ENCODE measurements at regions not wholly inside any gene's neighbourhood (a gene's known extent, or its start where the extent isn't known, plus 50 kb on each side); places are given as distances from the start of the nearest gene placed in this dataset.

GRCh38 chr11:110038201-110038600 is 55.0 kb upstream of the ZC3H12C start:
- Histone ChIP-seq H3K4me1 (no peaks in the 10 kb centered on the region), H3K36me3 (no peaks in the 10 kb centered on the region), H3K27ac (no peak overlapping the region), H3K9me3 (no peaks in the 10 kb centered on the region), H3K27me3 (no peaks in the 10 kb centered on the region), H3K4me3 (no peak overlapping the region)
- no peak for DNase-seq
- intact Hi-C loops (cut with DNase I; ENCODE audit: low total_unique reads): no loop called here
- TF ChIP-seq EP300 (IDR thresholded peaks at IDR 0.05) (no peak), POLR2AphosphoS5 (IDR thresholded peaks at IDR 0.05) (no peak), CTCF (IDR thresholded peaks at IDR 0.05) (no peak), POLR2A (IDR thresholded peaks at IDR 0.05) (no peak)
- 82 to 86% (median 83%) methylated on average over 3 of the region's 3 CpGs for WGBS, 5 donors
